Anterior cingulate cortex (tissue), 58 donors: ENCODE measurements at regions not wholly inside any gene's neighbourhood (a gene's known extent, or its start where the extent isn't known, plus 50 kb on each side); places are given as distances from the start of the nearest gene placed in this dataset.
"Not testable (repeated sequence)": the region's sequence is repeated elsewhere in the genome, so short reads cannot be mapped to it uniquely, and the experiment has no call there.

Experiments used
- DNase-seq, 58 donors: peaks; one replicate each; lab custom pipeline; 2025; lab: John Stamatoyannopoulos, UW

GRCh38 chr16:25637236-25637635, 54.5 kb upstream of the HS3ST4 start:
- DNase-seq = no peak

DNA sequence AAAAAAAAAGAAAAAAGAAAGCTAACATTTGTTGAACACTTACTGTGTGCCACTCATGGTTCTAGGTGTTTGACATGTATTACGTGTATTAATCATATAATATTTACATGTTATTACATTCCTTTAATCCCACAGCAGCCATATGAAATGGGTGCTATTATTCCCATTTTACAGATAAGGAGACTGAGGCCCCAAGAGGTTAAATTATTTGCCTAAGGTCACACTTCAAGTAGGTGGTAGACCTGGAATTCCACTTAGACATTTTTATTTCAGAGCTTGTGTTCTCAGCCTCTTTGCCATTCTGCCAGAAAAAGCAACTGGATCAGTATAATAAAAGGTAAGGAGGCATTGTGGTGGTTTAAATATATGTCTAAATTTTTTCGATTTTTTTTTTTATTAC, 55.1 kb upstream of the HS3ST4 start:
- no peak for DNase-seq

- no peak for DNase-seq
These were observed 56.3 kb upstream of the HS3ST4 start for GRCh38 chr16:25635454-25635853.

DNA sequence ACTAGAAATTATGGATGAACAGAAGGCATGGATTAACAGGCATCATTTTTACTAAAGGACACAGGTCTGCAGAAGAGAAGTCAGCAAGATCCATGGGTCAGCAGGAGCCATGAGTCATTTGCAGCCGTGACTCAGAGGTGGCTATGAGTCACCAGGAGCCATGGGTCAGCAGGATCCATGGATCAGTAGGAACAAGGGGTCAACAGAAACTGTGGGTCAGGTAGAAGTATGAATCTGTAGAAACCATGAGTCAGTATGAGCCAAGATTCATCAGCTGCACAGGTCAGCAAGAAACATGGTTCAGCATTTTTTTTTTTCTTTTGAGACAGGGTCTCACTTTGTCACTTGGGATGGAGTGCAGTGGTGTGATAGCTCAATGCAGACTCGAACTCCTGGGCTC, 58.2 kb upstream of the HS3ST4 start:
- DNase-seq = no peak

- no peak for DNase-seq
These were observed 63.0 kb upstream of the HS3ST4 start for GRCh38 chr16:25628766-25629165.

DNA sequence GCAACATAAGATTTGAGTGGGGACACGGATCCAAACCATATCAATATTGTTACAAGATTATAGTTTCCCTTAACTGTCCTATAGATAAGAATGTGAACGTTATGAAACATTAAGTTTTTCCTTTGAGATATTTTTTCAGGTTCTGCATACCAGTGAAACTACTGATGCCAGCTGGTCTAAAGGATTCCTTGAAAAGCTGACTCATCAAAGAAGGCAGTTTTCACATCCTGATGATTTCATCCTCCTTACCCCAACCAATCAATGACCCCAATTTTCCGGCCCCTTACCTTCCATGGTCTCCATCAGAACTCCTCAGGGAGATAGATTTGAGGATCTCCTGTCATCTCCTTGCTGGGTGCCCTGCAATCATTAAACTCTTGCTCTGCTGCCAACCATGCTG, 64.1 kb upstream of the HS3ST4 start:
- no peak for DNase-seq

DNA sequence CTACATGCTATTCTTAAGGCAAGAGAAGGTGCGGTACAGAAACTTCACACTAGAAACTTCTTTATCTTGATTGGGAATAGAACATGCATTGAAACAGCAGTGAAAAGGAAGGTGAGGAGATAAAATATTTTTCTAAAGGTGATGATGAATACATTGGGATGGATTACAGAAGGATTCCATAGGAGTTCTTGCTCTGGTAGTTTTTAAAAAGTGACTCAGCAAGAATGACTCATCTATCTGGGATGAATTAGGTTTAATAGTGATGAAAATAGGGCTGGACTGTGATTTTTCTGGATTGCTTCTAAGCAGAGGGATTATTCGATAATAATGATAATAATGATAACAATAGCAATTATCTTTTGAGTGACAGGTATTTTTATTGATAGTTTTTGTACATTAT, 65.6 kb upstream of the HS3ST4 start:
- no peak for DNase-seq

DNA sequence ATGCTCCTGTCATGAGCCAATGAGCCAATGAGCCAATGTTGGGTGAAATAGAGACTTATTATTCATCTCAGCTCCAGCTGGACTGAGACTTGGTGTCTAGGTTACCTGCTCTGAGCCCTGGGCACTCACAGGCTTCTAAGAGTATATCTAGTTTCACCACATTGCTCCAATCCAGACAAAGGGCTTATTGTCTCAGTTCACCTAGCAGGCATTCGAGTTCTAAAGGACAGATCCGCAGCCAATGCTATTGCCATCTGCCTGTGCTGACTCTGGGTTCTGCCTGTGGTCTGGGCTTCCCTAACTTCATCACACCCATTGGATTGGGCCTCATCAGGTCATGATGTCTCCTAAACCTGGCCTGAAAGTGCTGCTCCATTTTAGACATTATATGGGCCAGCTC, 66.1 kb upstream of the HS3ST4 start:
- no peak for DNase-seq

DNA sequence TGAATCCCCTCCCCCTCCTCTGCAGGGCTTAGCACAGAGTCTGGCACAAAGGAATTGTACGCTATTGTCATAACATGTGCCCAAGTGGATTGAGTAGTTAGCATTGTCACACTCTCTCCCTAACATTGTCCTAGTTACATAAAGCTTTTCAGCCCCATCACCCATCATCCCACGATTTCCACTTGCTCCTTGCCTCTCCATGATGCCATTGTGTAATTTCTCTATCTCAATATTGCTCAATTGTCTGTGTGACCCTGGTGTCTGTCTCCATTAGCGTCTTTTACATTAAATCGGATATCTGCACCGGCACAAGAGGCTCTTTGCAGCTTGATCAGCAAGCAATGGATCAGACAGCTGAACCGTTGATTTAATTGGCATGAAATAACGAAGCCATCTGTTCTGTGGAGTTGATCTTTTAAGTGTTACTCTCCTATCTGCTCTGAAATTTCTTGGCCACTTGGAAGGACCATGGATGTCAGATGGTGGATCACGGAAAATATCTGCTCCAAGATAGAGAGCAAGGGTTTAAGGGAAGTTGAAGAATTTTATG, 77.0 kb upstream of the HS3ST4 start:
- DNase-seq = no peak

DNA sequence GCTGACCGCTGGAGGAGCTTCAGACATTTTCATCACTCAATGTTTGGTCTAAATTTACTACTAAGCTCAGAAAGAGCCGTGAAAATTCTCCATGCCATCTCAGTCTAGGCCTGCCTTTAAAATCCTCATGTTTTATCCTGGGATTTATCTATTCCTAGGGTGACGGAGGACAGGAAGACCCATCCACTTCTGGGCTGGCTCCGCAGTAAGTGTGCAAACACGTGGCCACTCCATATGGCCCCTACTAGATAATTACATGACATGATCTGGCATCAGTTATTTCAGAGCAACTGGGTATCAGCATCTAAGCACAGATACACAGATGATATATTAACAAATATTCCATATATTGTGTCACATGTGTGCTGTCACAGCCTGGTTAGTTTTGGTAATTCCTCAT, 77.8 kb upstream of the HS3ST4 start:
- DNase-seq = no peak

GRCh38 chr16:25608002-25608401, 83.8 kb upstream of the HS3ST4 start:
- DNase-seq = no peak

GRCh38 chr16:25606069-25606468, 85.7 kb upstream of the HS3ST4 start:
- DNase-seq = no peak

DNA sequence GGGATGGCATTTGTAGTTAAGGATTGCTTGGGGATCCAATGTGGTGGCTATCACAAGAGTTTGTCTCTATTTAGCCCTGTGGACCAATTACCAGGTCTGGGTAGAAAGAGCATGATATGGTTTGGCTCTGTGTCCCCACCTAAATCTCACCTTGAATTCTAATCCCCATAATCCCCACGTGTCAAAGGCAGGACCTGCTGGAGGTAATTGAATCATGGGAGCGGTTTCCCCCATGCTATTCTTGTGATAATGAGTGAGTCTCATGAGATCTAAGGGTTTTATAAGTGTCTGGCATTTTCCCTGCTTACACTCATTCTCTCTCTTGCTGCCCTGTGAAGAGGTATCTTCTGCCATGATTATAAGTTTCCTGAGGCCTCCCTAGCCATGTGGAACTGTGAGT, 86.4 kb upstream of the HS3ST4 start:
- DNase-seq = no peak

- DNase-seq = not testable (repeated sequence)
These were observed 90.5 kb upstream of the HS3ST4 start for GRCh38 chr16:25601306-25601705.

- no peak for DNase-seq
These were observed 95.6 kb upstream of the HS3ST4 start for GRCh38 chr16:25596194-25596593.

DNA sequence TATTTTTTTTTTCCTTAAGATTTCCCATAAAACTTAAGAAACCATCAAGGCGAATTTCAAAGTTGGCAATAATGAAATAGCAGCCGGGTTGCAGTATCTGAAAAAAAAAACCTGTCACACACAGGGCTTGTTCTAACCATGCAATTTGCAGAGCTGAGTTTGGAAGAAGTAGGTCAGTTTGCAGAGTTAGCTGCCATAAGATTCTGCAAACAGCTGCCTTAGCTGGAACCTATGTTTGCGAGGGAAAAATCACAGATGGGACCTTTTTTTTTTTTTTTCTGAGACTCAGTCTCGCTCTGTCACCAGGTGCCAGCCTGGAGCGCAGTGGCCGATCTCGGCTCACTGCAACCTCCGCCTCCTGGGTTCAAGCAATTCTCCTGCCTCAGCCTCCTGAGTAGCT, 98.5 kb upstream of the HS3ST4 start:
- peak in 2 of 58 donors; percentile 0 to 17 for DNase-seq

- DNase-seq = no peak
These were observed 104.0 kb upstream of the HS3ST4 start for GRCh38 chr16:25587783-25588182.

DNA sequence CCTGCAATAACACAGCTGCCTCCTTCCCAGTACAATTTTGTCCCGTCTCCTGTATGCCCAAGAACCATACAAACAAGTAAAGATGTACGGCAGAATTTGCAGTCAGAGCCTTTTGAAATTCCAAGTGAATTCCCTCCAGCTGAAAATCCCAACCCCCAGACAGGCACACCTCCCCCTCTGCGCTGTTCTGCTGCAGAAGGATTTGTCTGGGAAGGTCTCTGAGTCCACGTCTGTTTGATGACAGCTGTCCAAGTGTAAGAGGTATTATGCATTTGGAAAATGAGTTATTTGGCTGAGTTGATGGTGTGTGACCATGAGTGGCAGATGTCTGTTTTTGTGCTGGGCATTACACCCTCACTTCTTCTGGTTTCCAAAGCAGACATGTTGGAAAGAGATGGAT, 104.9 kb upstream of the HS3ST4 start:
- DNase-seq = no peak

DNA sequence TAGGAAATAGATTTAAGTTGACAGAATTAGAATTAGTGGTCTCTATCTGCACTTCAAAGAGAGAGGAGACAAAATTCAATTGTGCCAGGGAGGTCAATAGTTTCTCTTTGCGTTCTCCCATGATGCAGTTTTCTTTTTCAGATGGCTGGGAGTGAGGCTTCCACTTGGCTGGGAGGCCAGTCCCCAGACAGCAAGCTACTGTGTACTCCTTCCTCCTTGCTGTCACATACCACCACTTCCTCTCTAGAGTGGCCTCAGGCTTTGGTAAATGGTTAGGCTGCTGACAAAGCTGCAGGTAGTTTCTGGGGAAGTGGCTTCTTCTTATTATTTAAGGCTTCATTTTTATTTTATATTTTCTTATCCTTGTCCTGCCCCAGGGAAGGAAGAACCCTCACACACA, 106.2 kb upstream of the HS3ST4 start:
- DNase-seq = no peak

DNA sequence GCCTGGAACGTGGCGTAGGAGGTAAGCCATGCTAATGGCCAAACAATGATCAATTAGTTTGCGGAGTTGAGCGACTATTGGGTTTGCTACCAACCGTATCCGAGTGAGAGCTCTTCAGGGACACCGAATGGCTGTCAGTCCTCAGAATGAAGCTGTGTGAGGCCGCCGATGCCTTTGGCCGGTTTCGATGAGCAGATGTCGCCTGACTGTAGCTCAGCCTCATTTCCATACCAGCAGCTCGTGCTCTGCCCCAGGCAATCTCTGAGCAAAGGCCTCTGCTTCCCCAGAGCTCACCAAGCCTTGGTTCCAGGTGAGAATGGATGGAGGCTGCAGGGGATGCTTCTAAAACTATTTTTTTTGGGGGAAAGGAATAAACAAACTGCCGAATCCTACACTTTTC, 111.7 kb upstream of the HS3ST4 start:
- DNase-seq = no peak

- no peak for DNase-seq
These were observed 116.4 kb upstream of the HS3ST4 start for GRCh38 chr16:25575363-25575762.

- DNase-seq = no peak
These were observed 120.0 kb upstream of the HS3ST4 start for GRCh38 chr16:25571712-25572111.

- no peak for DNase-seq
These were observed 121.6 kb upstream of the HS3ST4 start for GRCh38 chr16:25570131-25570530.
